Vagina (tissue), 2 donors: ENCODE measurements at regions not wholly inside any gene's neighbourhood (a gene's known extent, or its start where the extent isn't known, plus 50 kb on each side); places are given as distances from the start of the nearest gene placed in this dataset.

Source experiments
- CTCF ChIP-seq, 3 experiments: fragments of 450-650 bp in 2 of 3; fragments of 200-600 bp in 1 of 3; sonication (generic) in 1 of 3; IDR thresholded peaks; one replicate each; pipeline ENCODE4 v1.5.1; 2017 to 2019; ENCODE audit warnings: antibody characterized with exemption in 3 of 3, mild to moderate bottlenecking in 2 of 3, moderate library complexity in 2 of 3
- POLR2A ChIP-seq, 2 donors: fragments of 450-650 bp; IDR thresholded peaks; one replicate each; pipeline ENCODE4 v1.6.1; 2017; ENCODE audit warnings: antibody characterized with exemption in 2 of 2, mild to moderate bottlenecking in 2 of 2, moderate library complexity in 2 of 2
- POLR2AphosphoS5 ChIP-seq, 2 donors: sonication (generic); formaldehyde crosslinking; IDR thresholded peaks; one replicate each; pipeline ENCODE4 v1.9.0; 2017; ENCODE audit warnings: antibody characterized with exemption in 2 of 2, mild to moderate bottlenecking in 2 of 2, low read depth in 1 of 2; ENCODE audit not compliant: insufficient read depth in 1 of 2

DNA sequence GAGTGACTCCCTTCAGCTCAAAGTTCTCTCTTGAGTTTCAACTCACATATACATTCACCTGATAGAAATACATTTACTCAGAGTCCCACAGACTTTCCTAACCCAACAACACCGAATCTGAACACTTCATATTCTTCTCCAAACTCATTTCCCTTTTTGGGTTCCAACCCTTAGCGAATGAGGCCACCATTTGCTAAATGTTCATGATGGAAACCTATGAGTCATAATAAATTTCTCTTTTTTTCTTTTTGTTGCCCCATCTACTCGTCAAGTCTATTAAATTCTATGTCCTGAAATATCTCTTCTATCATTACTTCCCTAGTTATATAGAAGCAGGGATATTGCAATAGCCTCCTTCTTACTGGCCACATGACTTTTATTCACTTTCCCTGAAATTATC lies 100.1 kb downstream of the HLX start:
- no peak for TF ChIP-seq CTCF (IDR thresholded peaks at IDR 0.05)
- no peak for TF ChIP-seq POLR2A (IDR thresholded peaks at IDR 0.05)
- no peak for TF ChIP-seq POLR2AphosphoS5 (IDR thresholded peaks at IDR 0.05; ENCODE audit: insufficient read depth in 1 of 2, low read depth in 1 of 2)
